H4 (cell line): ENCODE measurements at regions not wholly inside any gene's neighbourhood (a gene's known extent, or its start where the extent isn't known, plus 50 kb on each side); places are given as distances from the start of the nearest gene placed in this dataset.
"Not testable (repeated sequence)": the region's sequence is repeated elsewhere in the genome, so short reads cannot be mapped to it uniquely, and the experiment has no call there.

Experiments used
- DNase-seq: peaks from one replicate; pipeline ENCODE4 v3.0.0-alpha.2; 2015; ENCODE audit warnings: low spot score

DNA sequence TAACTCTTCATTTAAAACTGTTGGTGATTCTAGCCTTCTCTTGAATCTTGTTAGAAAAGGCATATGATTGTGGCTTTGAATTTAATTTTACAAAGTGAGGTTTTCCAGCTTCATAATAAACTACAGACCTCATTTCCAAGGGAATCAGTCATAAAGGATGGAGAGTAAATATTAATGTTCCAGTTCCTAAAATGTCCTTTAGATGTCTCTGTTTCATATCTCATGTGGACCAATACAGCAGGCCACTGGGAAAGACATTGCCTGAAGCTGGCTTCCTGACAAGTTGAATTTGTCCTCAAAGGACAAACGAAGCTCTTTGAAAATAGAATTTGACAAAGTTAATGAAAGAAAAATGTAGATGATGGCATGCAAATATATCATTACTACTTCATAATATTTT is 125.4 kb downstream of the ZNF330 start:
- peak; percentile 59 for DNase-seq

DNA sequence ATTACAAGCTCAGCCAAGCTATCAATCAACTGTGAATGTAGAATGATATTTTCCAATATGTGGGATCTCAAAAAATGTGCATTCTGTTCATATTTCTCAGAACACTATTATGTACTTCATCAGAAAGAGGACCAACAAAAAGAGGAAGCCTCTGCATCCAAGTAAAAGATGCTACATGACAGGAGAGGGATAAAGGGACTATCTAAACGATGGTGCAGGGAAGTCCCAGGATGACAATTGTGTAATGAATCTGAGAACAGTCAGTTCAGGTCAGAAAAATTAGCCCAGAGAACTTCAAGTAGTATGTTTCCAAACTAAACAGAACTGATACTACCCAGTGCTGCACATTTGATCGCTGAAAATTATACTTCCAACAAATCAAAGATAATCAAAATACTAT is 127.0 kb downstream of the ZNF330 start:
- no peak for DNase-seq

DNA sequence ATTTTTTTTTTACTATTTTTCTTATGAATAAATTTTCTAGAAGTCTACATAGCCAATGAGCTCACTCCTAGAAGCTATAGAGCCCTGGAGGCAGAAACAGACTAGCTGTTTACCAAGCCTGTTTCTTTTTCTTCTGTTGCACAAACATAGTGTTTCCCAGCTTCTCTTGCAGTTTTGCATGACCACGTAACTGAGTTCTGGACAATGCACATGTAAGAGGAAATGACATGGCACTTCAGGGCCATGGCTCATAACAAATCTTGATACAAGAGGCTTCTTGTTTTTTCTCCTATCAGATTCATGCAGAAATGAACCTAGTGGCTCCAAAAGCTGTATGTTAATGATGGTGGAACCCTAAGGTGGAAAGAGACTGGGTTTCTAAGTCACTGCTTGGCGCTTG is 127.4 kb downstream of the ZNF330 start:
- DNase-seq, result peak; percentile 42

DNA sequence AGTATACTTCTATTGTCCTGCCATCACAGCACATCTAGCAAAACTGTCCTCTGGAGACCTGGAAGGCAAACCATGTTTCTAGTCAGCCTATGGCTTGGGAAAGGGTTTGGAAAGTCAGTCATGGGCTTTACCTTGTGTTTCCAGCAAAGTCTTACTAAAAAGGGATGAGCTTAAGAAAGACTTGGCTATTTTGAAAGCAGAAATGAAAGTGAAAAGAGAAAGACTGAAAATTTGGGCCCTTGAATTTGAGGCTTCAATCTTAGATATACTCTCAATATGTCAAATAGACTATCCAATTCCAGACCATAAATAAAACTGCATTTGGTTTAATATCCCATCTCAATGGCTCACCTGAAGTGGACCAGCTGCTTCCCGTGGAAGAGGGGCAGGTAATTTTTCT is 127.9 kb downstream of the ZNF330 start:
- DNase-seq, result no peak

DNA sequence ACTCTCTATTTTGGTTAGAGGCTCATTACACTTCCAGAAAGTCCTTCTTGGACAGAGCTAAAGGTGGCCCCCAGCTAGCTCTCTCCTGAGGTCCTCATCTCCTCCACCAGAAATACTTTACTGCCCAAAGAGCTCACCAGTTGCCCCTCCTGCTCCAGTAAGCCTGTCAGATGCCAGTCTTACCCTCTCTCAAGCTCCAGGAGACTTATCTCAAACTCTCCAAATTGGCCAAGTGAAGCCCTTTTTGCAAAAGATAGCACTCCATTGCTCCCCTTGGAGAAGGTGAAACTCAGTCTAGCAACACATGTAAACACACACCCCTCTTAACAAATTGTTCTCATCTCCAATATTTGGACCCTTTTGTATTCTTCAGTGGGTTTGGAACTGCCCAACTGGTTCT is 128.5 kb downstream of the ZNF330 start:
- no peak for DNase-seq

DNA sequence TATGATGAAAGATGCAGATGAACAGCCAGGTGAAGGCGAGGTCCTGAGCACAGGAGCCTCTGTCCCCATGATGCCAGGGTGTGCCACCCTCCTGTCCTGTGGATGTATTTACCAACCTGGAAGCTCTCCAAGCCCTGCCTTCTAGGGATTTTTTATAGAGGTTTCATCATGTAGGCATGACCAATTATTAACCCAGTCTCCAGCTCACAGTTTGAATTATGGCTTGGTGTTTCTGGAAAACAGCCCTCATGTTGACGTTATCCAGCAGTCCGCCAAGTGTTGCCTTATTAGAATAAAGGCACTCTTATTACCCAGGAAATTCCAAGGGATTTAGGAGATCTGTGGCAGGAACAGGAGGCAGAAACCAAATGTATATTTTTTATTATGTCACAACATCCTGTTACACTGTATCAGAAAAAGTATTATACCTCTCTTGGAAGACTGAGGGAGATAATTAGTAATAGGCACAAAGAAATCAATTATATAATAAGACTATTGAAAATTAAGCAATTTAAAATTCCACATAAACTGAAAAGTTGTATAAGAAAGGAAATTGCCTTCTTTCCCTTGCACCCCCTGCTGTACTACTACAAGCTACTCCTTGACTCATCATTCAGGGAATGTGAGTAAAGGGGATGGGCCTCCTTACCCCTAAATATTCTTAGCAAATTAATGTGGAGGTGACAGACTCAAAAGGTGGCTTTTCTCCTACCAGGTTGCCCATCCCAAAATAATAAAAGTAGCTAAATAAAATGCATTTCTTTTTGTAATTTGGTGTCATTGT is 129.6 kb downstream of the ZNF330 start:
- DNase-seq, result peak; percentile 91

DNA sequence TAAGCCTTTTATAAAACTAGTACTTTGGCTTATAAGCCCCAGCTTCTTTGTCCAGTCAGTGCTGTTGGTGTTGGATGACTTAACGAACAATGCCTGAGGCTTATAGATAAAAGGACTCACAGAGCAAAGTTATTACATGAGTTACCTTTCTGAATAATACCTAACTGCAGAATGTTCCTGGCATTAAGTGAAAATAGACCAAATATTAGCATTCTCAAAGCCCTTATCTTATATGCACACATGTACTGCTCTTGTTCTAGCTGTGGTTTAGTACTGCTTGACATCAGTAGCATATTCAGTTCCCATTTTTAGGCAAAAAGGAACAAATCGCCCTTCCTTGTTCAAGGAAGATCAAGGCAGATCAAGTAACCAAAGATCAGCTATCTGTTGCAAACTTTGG is 131.6 kb downstream of the ZNF330 start:
- no peak for DNase-seq

DNA sequence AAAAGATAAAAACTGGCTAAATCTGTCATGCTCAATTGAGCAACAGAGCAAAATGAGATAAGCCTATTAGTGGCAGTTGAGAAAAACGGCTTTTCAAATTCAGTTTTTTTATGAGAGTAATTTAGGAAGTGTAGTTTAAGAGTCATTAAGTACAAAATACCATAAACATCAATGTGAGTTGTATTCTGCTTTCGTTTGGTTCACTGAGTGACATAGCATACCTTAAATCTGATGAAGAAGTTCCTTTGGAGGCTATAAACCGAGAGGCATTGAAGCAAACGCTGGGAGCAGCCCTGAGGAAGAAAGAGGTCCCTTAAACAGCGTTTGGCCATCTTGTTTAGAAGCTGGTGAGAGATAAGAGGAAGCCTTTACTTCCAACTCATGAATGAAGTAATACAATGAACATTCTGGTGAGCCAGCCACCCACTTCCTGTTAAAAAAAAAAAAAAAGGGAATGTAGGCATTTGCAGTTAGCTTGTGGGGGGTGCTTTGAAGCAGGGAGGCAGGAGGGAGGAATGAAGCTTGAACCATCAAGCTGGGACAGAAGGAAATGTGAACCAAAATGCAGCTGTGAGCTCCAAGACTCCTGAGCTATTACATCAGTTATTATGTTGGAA is 132.3 kb downstream of the ZNF330 start:
- DNase-seq, result peak; percentile 77

DNA sequence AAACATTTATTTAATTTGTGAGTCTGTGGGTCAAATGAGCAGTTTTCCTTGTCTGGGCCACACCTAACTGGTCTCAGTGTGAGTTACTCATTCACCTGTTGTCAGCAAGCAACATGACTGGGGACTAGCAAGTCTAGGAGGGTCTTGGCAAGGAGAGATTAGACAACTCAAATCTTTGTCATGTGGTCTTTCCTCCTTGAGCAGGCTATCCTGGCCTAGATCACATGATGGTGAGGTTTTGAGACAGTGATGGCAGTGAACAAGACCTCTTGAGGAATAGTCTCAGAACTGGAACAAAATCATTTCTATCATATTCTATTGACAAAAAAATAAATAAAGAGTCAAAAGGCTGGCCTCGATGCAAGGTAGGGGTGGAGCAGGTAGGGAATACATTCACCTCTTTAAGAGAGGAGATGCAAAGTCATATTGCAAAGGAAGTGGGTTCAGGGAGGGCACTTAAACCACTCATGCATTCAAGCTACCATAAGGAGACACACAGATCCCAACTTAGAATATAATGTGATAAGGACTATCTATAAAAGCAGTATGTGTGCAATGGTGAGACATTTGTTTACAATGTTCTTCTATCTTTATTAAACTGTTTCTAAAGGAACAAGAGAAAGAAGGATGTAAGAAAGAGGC is 135.7 kb downstream of the ZNF330 start:
- DNase-seq, result no peak

DNA sequence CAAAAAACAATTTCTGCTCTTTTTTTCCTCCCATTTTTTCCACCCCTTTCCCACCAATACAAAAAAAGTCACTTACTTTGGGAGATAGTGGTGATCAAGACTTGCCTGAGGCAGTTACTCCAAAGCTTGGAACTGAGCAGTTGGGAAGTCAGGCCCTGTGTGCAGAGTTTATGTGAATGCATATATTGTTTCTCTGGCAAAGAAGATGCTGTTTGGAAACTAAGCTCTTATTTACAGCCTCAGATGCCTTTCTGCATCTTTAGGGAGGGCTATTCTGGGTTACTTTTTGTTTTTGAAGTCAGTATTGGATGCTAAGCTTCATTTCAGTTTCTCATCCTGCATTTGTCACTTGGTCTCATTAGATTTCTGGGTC is 136.3 kb downstream of the ZNF330 start:
- DNase-seq, result no peak

DNA sequence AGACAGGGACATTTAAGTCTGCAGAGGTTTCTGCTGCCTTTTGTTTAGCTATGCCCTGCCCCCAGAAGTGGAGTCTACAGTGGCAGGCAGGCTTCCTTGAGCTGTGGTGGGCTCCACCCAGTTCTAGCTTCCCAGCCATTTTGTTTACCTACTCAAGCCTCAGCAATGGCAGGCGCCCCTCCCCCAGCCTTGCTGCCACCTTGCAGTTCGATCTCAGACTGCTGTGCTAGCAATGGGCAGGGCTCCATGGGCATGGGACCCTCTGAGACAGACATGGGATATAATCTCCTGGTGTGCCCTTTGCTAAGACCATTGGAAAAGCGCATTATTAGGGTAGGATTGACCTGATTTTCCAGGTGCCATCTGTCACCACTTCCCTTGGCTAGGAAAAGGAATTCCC is 147.5 kb downstream of the ZNF330 start:
- DNase-seq, result not testable (repeated sequence)

DNA sequence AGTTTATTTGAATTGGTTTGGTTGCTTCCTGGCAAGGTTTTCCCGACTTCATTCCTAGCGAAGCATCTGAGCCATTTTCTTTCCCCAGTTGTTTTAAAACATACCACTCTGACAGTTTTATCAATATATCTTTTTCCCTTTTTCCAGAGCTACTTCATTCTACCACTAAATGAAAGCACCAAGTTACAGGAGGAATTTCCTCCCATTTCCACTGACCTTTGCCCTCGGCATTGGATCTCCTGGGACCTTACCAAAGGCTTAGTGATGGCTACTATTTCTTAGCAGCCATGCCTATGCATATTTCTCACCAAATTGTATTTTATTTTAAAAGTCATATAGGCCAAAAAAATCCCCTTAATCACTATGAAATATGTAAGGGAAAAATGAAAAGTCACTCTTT is 150.5 kb downstream of the ZNF330 start:
- no peak for DNase-seq

DNA sequence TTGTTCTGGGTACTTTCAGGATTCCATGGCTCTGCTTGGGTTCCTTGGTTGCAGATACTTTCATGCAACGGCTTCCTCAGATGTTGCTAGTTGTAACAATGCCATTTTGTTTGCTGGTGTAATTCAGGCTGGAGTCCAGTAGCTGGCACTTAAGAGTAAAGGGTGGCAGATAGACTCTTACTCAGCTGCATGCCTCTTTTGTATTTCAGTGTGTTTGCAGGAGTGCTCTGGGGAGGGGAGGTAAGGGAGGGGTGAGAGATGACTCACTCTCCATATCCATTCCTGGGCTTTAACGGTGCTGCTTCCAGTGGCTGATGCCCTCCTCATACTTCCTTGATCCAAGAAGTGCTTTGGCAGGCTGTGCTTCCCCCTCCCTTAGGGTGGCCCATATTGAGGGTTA is 155.2 kb downstream of the ZNF330 start:
- DNase-seq, result peak; percentile 89

DNA sequence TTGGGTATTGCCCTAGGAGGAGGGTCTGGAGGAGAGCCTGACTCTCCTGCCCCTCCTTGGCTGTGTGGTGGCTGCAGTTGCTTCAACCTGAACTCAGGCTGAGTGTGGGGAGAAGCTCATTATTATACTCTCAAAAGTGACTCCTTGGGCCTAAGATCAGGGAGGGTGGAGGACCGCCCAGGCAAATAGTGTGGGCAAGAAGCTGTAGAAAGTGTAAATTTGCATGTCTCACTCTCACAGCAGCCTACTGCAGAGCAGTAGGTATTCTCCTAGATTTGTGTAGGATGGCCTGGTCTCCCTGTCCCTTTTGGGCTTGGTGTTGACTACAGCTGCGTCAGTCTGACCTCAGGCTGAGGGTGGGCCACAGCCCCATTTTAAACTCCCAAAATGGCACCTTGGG is 156.1 kb downstream of the ZNF330 start:
- no peak for DNase-seq

DNA sequence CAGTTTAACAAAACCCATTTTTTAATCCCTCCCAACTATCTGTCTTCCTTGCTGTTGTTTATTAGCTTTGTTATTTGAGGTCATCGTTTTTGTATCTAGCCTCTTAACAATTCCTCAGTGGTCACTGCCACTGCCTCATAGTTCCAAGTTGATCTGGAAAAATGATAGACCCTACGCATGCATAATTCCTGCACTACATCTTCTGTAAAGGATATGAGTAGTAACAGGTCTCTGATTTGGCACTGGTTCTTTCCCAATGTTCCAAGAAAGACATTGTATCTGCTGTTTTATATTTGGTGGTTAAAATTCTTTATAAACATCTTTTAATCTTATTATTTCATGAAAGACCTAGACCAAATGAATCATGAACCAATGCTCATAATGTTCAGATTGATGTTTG is 166.6 kb downstream of the ZNF330 start:
- DNase-seq, result no peak

DNA sequence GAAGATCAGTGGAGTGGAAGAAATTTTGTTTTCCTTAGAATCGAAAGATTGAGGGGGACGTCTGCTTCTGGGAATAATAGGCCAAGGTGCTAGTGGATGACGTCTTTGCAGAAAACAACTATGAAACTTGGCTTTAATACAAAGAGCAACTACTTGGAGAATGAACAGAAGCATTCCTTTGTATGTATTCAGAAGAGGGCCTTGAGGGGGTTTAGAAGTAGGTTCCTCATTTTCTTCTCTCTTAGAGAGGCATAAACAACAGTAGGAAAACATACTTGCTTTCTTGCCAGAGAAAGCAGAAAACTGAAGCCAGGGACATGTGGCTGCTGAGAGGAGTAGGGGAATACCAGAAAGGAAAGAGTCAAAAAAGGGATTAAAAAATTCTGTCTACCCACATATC is 167.8 kb downstream of the ZNF330 start:
- DNase-seq, result no peak

DNA sequence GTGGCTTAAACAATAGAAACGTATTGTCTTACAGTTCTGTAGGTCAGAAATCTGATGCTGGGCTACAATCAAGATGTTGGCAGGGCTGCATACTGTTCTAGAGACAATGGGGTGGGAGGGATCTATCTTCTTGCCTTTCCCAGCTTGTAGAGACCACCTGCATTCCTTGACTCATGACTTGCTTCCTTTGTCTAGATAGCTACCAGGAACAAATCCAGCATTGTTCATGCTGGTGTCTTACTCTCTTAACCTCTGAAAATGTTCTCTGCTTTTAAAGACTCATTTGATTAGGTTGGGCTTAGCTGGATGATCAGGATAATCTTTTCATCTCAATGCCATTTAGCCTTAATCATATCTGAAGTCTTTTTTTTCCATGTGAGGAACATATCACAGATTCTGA is 169.0 kb downstream of the ZNF330 start:
- no peak for DNase-seq

DNA sequence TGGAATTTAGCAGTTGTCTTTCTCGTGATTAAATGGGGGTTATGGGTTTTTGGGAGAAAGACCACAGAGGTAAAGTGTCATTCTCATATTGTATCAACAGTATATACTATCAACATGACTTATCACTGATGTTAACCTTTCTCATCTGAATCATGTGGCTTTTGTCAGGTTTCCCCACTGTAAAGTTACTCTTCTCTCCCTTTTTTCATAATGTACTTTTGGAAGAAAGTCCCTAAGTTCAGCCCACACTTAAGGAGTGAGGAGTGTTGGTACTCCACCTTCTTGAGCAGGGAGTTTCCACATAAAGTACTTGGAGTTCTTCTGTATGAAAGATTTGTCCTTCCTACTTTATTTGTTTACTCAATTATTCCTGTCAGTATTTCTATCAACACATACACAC is 169.9 kb downstream of the ZNF330 start:
- DNase-seq, result no peak

DNA sequence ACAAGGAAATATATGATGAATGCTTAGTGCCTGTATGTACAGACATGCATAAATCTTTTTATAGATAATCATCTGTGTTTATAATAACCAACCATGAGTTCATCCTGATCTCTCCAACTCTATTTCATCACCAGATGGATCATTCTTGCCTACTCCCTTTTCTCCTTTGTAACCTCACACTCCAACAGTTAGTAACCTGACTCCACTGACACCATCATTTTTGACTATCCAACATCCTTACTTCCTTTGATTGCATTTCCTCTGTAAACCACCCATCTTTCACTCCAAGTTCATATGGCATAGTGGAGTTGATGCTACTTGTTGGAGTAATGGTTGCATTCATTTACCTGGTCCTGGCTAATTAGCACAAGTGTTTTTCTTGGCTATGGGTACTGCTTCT is 170.6 kb downstream of the ZNF330 start:
- no peak for DNase-seq

DNA sequence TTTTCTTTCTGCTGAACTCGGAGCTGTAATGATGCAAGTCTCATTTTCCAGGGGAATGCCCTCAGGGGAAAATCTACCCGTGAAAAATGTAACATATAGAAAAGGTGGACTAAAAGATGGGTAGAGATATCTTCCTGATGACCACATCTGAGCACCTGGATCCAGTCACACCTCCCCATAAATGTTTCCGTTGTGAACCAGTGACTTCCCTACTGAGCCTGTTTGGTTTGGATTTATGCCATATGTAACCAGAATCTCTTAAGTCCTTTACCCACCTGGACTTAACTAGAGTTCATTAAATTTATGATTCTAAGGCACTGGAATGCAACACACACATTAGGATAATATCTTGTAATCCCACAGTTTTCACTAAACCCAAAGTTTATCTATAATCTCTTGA is 171.1 kb downstream of the ZNF330 start:
- no peak for DNase-seq

DNA sequence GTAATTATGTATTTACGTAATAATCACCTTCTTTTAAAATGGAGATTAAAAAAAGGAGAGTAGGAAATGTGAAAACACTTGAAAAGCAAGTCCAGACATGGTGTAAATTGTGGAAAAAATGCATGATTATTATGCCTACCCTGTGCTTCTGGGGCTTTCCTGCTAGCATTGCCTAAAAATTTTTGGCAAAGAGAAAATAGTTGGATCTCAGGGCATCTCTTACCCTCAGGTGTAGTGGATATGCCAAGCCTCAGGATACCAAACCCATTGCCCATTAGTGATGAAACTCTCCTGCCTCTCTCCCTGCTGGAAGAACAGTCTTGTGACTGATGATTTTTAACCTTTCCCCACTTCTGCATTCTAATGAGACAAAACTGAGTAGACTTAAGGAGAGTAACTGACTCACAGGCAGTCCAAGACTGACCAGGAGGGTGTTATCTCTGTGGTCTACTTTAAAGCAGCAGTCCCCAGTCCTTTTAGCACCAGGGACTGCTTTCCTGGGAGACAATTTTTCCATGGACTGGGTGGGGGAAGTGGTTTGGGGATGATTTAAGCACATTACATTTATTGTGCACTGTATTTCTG is 174.6 kb downstream of the ZNF330 start:
- no peak for DNase-seq

DNA sequence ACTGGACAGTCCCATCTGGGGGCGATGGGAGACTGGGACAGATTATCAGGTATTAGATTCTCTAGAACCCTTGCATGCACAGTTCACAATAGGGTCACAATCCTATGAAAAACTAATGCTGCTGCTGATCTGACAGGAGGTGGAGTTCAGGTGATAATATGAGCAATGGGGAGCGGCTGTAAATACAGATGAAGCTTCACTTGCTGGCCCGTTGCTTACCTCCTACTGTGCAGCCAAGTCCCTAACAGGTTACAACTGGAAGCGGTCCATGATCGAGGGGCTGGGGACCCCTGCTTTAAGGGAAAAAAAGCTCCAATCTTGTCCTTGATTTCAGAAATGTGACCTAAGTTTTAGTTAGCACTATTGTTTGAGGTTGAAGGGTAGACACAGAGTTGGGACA is 175.2 kb downstream of the ZNF330 start:
- no peak for DNase-seq

DNA sequence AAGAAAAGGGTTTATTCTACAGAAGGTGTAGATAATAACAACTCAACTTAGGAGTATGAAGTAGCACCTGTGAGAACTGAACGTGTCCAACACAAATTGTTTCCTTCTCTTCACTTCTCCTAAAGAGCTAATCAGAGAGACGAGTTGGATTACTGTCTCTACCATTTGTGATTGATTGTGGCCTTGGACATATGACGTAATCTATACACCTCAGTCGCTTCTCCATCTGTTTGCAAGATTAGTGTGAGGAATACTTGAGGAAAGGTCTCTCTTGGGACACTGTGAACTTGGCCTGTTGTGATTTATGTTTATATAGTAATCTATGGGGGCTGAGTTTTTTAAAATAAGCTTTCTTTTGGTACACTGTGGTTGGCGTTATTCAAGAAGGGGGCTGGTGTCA is 182.0 kb downstream of the ZNF330 start:
- DNase-seq, result no peak
